Activated T-helper 2 cell treated with anti-CD3 and anti-CD28 coated beads, Interferon-gamma antibody, Interleukin-2, Interleukin-4, amounts not matched to agents 10 μg/mL and 5 μg/mL and 100 μg/mL, durations not matched to agents 14 hours and 24 hours and 36 hours (primary cell): ENCODE measurements at regions not wholly inside any gene's neighbourhood (a gene's known extent, or its start where the extent isn't known, plus 50 kb on each side); places are given as distances from the start of the nearest gene placed in this dataset.

Experiments
- DNase-seq: peaks from one replicate; pipeline ENCODE4 v3.0.0; 2021; ENCODE audit warnings: low spot score
- H3K27ac Mint-ChIP-seq: one replicate; pipeline ENCODE4 v1.8.0; 2021; ENCODE audit warnings: mixed read lengths
- H3K27me3 Mint-ChIP-seq: one replicate; pipeline ENCODE4 v1.8.0; 2021; ENCODE audit warnings: low read depth, mixed read lengths
- H3K36me3 Mint-ChIP-seq: one replicate; pipeline ENCODE4 v1.8.0; 2021; ENCODE audit warnings: low read depth, mixed read lengths
- H3K4me1 Mint-ChIP-seq: one replicate; pipeline ENCODE4 v1.8.0; 2021; ENCODE audit warnings: low read depth, mixed read lengths
- H3K4me3 Mint-ChIP-seq: one replicate; pipeline ENCODE4 v1.8.0; 2021; ENCODE audit warnings: low read depth, mild to moderate bottlenecking, moderate library complexity, mixed read lengths
- H3K9me3 Mint-ChIP-seq: one replicate; pipeline ENCODE4 v1.8.0; 2021; ENCODE audit warnings: mixed read lengths
- intact Hi-C: fragments of 100-400 bp; cut with micrococcal nuclease; formaldehyde crosslinking; loops from one replicate; pipeline ENCODE4 v1.15.1; 2023

DNA sequence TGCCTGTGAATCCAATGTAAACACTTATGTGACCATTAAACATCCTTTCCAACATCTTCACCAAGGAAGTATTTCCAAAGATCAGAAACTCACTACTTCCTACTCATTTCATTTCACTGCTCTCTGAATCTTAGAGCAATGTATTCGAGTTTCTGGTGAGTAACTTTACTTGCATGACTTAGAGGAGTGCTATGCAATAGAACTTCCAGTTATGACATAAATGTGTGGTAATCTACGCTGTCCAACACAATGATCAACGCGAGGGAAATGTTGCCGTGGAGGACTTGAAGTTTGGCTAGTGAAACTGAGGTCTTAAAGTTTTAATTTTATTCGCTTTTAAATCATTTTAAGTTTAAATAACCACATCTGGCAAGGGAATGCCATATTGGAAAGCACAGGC, 1326.3 kb downstream of the XPNPEP1 start:
- Mint-ChIP-seq H3K9me3 (peaks cover 6% of the 10 kb centered on the region), H3K27me3 (no peaks in the 10 kb centered on the region), H3K4me3 (no peak overlapping the region), H3K27ac (no peak overlapping the region), H3K36me3 (no peaks in the 10 kb centered on the region), H3K4me1 (no peaks in the 10 kb centered on the region)
- intact Hi-C loops, result no loop called here
- DNase-seq, result no peak

DNA sequence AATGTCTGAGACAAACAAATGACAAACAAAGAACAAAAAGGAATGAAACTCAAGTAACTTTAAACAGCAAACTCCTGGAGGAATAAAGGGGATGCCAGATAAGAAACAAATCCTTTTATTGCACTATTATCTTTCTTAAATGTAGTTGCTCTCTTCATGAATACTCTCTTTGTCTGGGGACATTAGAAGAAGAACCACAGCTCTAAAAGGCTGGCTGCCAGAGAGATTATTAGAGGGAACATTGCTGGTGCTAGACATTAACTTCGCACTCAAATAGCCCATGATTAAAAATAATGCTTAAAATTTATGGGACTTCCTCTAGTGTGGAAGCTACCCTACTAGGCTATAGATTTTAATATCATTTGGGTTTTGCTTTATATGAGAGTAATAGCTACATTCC, 1330.4 kb downstream of the XPNPEP1 start:
- H3K36me3 Mint-ChIP-seq, result no peaks in the 10 kb centered on the region
- intact Hi-C loops, result no loop called here
- H3K27ac Mint-ChIP-seq, result no peak overlapping the region
- peaks cover 9% of the 10 kb centered on the region for H3K9me3 Mint-ChIP-seq
- DNase-seq, result no peak
- H3K4me3 Mint-ChIP-seq, result no peak overlapping the region
- no peaks in the 10 kb centered on the region for H3K4me1 Mint-ChIP-seq
- H3K27me3 Mint-ChIP-seq, result no peaks in the 10 kb centered on the region

DNA sequence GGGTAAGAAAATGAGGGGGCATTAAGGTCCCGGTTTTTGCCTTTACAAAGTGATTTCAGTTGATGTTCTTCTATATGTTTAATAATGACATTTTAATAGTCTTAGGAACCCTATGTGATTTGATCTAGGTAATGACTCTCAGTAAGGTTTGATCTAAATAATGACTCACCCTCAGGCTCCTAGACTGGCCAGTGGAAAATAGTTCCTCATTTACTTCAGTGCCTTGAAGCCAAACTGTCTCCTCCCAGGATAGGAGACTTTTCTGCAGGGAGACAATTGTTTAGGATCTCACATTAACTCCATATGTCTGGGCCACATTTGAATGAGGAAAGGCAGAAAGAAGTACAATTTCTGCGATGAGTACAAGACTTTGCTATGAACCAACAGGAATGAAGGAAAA, 1331.9 kb downstream of the XPNPEP1 start:
- intact Hi-C loops, result no loop called here
- Mint-ChIP-seq H3K27me3 (no peaks in the 10 kb centered on the region), H3K4me1 (no peaks in the 10 kb centered on the region), H3K36me3 (no peaks in the 10 kb centered on the region), H3K9me3 (peaks cover 9% of the 10 kb centered on the region), H3K27ac (no peak overlapping the region), H3K4me3 (no peak overlapping the region)
- DNase-seq, result no peak

DNA sequence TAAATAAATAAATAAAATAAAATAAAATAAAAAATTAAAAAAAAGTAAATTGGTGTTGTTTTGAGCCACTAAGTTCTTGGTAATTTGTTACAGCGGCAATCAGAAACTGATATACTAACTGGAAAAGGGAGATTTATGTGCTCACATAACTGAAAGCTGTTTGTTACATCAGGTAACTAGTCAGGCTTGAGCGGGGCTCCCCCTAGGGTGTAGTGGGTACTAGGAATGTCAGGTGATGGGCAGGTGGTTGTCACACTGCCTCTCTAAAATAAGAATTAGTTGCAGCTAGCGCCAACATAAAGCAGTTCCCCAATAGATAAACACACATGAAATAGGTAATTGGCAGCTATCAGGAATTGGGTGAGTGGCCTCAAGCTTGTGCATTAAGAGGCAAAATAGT, 1336.9 kb downstream of the XPNPEP1 start:
- no peaks in the 10 kb centered on the region for H3K4me1 Mint-ChIP-seq
- intact Hi-C loops, result no loop called here
- no peaks in the 10 kb centered on the region for H3K27me3 Mint-ChIP-seq
- DNase-seq, result no peak
- no peaks in the 10 kb centered on the region for H3K36me3 Mint-ChIP-seq
- no peak overlapping the region for H3K27ac Mint-ChIP-seq
- no peak overlapping the region for H3K4me3 Mint-ChIP-seq
- H3K9me3 Mint-ChIP-seq, result peaks cover 20% of the 10 kb centered on the region

DNA sequence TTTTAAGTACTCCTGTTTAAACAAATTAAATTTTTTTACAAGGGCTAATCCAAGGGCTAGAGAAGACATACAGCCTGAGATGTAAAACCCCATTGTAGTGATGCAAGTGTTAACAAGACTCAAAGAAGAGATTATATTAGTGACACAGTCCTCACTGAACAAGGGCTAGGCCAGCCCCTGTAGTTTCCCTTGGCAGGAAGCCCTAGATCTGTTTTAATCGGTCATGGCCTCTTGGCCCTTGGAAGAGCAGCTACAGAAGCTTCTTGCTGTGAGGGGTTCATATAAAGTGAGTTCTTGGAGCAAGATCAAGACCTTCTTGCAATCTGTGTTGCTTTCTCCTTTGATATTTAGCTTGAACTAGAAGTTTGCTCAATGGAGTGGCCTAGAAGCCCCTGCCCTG, 1339.4 kb downstream of the XPNPEP1 start:
- peaks cover 22% of the 10 kb centered on the region for H3K9me3 Mint-ChIP-seq
- no peak overlapping the region for H3K27ac Mint-ChIP-seq
- H3K4me1 Mint-ChIP-seq, result no peaks in the 10 kb centered on the region
- intact Hi-C loops, result no loop called here
- no peak for DNase-seq
- no peaks in the 10 kb centered on the region for H3K27me3 Mint-ChIP-seq
- no peaks in the 10 kb centered on the region for H3K36me3 Mint-ChIP-seq
- H3K4me3 Mint-ChIP-seq, result no peak overlapping the region

DNA sequence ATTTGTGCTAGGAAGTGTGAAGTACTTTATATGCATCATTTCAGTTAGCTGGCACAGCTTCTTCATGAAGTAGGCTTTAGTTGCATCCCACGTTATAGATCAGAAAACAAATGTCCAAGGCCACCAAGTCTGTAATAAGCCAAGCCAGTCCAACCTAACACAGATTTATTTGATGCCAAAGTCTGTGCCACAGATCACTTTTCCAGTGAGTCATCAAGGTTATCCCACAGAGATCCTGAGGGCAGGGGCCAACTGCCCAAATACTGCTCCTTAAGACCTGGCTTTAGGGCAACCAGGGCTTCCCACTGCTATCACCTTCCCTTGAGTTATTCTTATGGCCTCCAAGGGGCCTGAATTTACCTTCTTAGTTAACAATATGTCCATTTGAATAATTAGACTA, 1340.4 kb downstream of the XPNPEP1 start:
- H3K36me3 Mint-ChIP-seq, result no peaks in the 10 kb centered on the region
- intact Hi-C loops, result no loop called here
- no peak overlapping the region for H3K4me3 Mint-ChIP-seq
- H3K27ac Mint-ChIP-seq, result no peak overlapping the region
- H3K27me3 Mint-ChIP-seq, result no peaks in the 10 kb centered on the region
- DNase-seq, result no peak
- H3K9me3 Mint-ChIP-seq, result peaks cover 17% of the 10 kb centered on the region
- H3K4me1 Mint-ChIP-seq, result no peaks in the 10 kb centered on the region

DNA sequence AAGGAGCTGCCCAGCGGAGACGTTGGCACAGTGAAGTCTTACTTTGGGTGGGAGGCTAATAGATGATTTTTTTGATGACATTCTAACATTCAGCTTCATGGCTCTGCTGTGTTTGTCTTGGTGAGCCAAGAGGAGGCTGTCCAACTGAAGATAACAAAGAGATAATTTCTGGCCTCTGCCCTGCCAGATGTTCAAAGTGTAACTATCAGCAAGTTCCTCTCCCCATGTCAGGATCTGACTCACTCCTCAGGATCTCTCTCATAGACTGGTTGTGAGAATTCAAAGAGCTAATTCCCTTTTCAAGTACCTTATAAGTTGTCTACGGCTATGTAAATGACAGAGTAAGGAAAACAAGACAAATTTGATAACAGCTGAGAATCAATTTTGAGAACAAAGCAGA, 1340.9 kb downstream of the XPNPEP1 start:
- intact Hi-C loops, result no loop called here
- DNase-seq, result no peak
- Mint-ChIP-seq H3K4me1 (no peaks in the 10 kb centered on the region), H3K27ac (no peak overlapping the region), H3K9me3 (peaks cover 17% of the 10 kb centered on the region), H3K27me3 (no peaks in the 10 kb centered on the region), H3K36me3 (no peaks in the 10 kb centered on the region), H3K4me3 (no peak overlapping the region)

DNA sequence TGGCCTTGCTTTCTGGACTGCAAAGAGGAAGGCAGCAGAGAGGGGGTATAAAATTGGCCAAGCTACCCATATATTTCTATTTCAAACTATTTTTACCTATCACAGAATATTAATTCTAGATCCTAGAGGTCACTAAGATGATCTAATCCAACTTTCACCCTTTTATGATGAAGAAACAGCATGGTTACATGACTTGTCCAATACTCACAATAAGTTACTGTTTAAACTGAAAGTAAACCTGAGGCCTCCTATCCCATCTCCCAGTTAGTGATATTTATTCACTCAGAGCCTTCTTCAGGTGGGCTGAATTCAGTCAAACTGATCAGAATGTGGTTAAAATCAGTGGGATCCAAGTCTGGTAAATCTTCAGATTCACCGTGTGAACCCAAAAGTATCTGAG, 1345.1 kb downstream of the XPNPEP1 start:
- H3K4me3 Mint-ChIP-seq, result no peak overlapping the region
- no peaks in the 10 kb centered on the region for H3K27me3 Mint-ChIP-seq
- no peak for DNase-seq
- H3K4me1 Mint-ChIP-seq, result no peaks in the 10 kb centered on the region
- intact Hi-C loops, result no loop called here
- H3K9me3 Mint-ChIP-seq, result peaks cover 7% of the 10 kb centered on the region
- no peak overlapping the region for H3K27ac Mint-ChIP-seq
- H3K36me3 Mint-ChIP-seq, result no peaks in the 10 kb centered on the region

DNA sequence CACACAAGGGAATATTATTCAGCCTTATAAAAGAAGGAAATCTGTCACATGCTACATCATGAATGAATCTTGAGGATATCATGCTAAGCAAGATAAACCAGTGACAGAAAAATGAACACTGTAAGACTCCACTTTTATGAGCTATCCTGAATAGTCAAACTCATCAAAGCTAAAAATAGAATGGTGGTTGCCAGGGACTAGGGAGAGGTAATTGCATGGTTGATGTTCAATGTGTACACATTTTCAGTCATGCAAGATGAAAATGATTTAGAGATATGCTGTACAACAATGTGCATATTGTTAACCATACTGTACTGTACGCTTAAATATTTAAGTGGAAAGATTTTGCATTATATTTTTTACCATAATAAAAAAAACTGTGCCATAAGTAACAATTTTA, 1349.1 kb downstream of the XPNPEP1 start:
- no peaks in the 10 kb centered on the region for H3K27me3 Mint-ChIP-seq
- no peak overlapping the region for H3K4me3 Mint-ChIP-seq
- H3K27ac Mint-ChIP-seq, result no peak overlapping the region
- no peaks in the 10 kb centered on the region for H3K36me3 Mint-ChIP-seq
- intact Hi-C loops, result no loop called here
- H3K9me3 Mint-ChIP-seq, result no peaks in the 10 kb centered on the region
- H3K4me1 Mint-ChIP-seq, result no peaks in the 10 kb centered on the region
- no peak for DNase-seq

DNA sequence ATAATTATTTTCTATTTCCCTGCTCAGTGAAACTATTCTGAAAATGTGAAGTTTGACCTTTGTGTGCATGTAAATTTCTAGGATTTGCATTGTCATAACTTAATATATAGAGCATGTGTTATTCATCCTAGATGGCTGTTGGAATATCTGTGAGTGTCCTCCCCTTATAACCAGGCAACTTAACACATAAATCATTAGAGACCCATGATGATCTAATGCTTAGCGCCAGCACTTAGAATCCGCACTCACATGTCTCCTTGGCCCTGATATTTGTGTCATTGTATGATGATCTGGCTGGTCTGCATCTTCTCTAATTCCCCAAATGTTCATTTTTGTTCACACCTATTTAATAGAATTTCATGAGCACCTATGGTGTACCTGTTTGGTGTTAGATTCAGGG, 1354.5 kb downstream of the XPNPEP1 start:
- Mint-ChIP-seq H3K4me1 (no peaks in the 10 kb centered on the region), H3K27ac (no peak overlapping the region), H3K4me3 (no peak overlapping the region), H3K36me3 (no peaks in the 10 kb centered on the region), H3K27me3 (no peaks in the 10 kb centered on the region), H3K9me3 (peaks cover 10% of the 10 kb centered on the region)
- DNase-seq, result no peak
- intact Hi-C loops, result no loop called here

DNA sequence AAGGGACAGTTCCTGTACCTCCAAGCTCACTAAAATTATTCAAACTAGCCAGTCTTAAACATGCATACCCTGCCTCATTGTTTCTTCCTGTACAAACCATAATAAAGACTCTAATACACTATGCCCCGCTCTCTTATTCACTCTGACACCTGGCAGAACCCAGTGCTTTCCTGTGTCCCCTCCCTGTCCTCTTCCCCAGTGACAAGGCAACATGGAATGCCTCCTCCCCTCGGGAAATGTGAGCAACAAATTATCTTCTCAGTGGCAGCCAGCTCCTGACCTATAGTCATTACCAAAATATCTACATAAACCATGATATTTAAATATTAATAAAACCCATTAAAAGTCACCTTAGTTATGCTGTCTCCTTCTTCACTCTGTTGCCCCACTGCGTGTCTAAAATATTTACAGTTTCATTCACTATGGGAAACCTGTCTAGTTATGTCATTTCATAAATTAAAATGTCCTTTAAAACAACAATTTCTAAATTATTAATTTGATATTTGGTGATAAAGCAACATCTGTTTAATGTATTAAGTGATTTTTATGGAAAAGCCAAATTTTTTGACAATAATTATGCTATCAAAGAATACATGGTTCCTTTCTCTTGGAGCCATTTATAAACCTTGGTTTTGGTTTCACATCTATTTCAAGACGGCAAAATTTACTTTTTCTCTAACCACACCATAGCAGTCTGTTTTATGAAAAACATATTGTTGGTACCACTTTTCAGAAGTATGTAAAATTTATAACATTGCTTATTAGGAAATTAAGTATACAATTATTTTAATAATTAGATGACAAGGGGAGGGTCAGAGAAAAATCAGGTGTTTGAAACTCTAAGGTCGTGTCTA, 1355.2 kb downstream of the XPNPEP1 start:
- Mint-ChIP-seq H3K36me3 (no peaks in the 10 kb centered on the region), H3K9me3 (peaks cover 10% of the 10 kb centered on the region), H3K27ac (no peak overlapping the region), H3K27me3 (no peaks in the 10 kb centered on the region), H3K4me3 (no peak overlapping the region), H3K4me1 (no peaks in the 10 kb centered on the region)
- DNase-seq, result no peak
- intact Hi-C loops, result no loop called here

DNA sequence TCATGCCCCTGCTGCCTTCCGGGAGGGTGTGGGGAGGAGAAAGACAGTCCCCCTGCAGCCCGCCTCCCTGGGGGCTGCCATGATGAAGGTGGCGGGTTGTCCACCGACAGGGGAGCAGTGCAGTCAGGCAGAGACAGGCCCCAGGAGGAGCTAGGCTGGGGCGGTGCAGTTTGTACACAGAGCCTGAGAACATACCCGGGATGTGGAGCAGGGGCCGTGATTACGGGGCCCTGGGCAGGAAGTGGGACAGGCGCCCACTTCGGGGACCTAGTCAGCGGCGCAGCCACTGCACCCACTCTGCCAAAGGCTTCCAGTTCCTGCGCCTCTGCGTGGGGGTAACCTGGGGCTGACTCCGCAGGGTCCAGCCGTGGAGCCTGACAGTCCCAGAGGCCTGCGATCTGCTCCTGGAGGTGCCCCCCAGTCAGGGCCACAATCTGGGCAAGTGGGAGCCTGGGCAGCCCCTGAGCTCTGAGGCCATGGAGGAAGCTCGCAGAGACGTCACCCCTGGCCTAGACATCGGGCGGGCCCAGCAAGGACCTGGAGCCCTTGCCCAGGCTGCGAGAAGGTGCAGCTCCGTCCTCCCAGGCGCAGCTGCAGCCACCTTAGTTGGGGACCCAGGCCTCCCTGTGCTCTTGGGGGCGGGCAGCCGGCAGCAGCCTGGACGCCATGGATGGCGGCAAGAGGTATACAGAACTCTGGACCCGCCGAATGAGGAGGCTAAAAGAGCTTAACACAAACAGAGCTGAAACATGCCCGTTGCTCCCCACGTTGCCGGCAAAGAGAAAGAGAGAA, 1356.8 kb downstream of the XPNPEP1 start:
- H3K27ac Mint-ChIP-seq, result no peak overlapping the region
- intact Hi-C loops, result no loop called here
- H3K36me3 Mint-ChIP-seq, result no peaks in the 10 kb centered on the region
- peaks cover 10% of the 10 kb centered on the region for H3K9me3 Mint-ChIP-seq
- DNase-seq, result no peak
- no peak overlapping the region for H3K4me3 Mint-ChIP-seq
- H3K4me1 Mint-ChIP-seq, result no peaks in the 10 kb centered on the region
- no peaks in the 10 kb centered on the region for H3K27me3 Mint-ChIP-seq

DNA sequence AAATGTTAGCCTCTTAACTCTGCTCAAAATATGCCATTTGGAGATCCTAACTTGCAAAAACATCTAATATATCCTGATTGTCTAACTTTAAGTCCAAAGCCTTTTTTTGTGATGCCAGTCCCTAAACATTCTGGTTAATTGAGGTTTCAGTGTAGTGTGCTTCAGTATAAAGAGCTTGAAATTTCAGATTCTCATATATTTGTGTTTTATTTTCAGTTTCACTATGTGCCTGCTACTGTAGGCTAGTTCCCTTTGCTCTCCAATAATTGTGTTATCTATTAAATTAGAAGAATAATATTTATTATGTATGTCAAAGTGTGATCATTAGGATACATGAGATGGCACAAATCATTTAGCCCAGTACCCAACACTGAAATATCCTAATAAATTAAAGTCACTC, 1361.2 kb downstream of the XPNPEP1 start:
- Mint-ChIP-seq H3K9me3 (no peaks in the 10 kb centered on the region), H3K27me3 (no peaks in the 10 kb centered on the region), H3K27ac (no peak overlapping the region), H3K36me3 (no peaks in the 10 kb centered on the region), H3K4me3 (no peak overlapping the region), H3K4me1 (no peaks in the 10 kb centered on the region)
- intact Hi-C loops, result no loop called here
- DNase-seq, result no peak
